CD4-positive, alpha-beta T cell treated with Interleukin-1 beta for 1 hour (primary cell): ENCODE measurements at regions not wholly inside any gene's neighbourhood (a gene's known extent, or its start where the extent isn't known, plus 50 kb on each side); places are given as distances from the start of the nearest gene placed in this dataset.
"Not testable (repeated sequence)": the region's sequence is repeated elsewhere in the genome, so short reads cannot be mapped to it uniquely, and the experiment has no call there.

Source experiments
- DNase-seq, 2 donors: peaks; one replicate each; pipeline ENCODE4 v3.0.0-alpha.2; 2020 to 2022

GRCh38 chr15:70576696-70577095 lies 186.7 kb downstream of the UACA start:
- DNase-seq, result no peak

GRCh38 chr15:70576276-70576675 lies 187.1 kb downstream of the UACA start:
- no peak for DNase-seq

- DNase-seq, result no peak
These were observed 187.8 kb downstream of the UACA start for GRCh38 chr15:70575231-70576226.

- DNase-seq, result not testable (repeated sequence)
These were observed 189.0 kb downstream of the UACA start for GRCh38 chr15:70574325-70574724.

GRCh38 chr15:70573121-70573850 lies 190.1 kb downstream of the UACA start:
- no peak for DNase-seq

GRCh38 chr15:70569714-70570231 lies 193.6 kb downstream of the UACA start:
- no peak for DNase-seq

GRCh38 chr15:70569091-70569713 lies 194.2 kb downstream of the UACA start:
- DNase-seq, result no peak

- DNase-seq, result no peak
These were observed 196.4 kb downstream of the UACA start for GRCh38 chr15:70566989-70567388.

GRCh38 chr15:70566047-70566835 lies 197.1 kb downstream of the UACA start:
- no peak for DNase-seq

- no peak for DNase-seq
These were observed 199.7 kb downstream of the UACA start for GRCh38 chr15:70563561-70564095.

GRCh38 chr15:70562906-70563305 lies 200.5 kb downstream of the UACA start:
- no peak for DNase-seq

- DNase-seq, result no peak
These were observed 201.5 kb downstream of the UACA start for GRCh38 chr15:70561885-70562284.

- no peak for DNase-seq
These were observed 202.6 kb downstream of the UACA start for GRCh38 chr15:70560617-70561328.

- peak; percentile 64 to 66 for DNase-seq
These were observed 203.8 kb downstream of the UACA start for GRCh38 chr15:70559265-70560239.

- DNase-seq, result no peak
These were observed 204.7 kb downstream of the UACA start for GRCh38 chr15:70558406-70559264.

- no peak for DNase-seq
These were observed 205.7 kb downstream of the UACA start for GRCh38 chr15:70557521-70558258.

GRCh38 chr15:70556779-70557178 lies 206.6 kb downstream of the UACA start:
- no peak for DNase-seq

- DNase-seq, result no peak
These were observed 207.1 kb downstream of the UACA start for GRCh38 chr15:70556151-70556741.
